NCI-H2196 treated with DMSO at 0.1 percent for 48 hours (cell line): ENCODE measurements at regions not wholly inside any gene's neighbourhood (a gene's known extent, or its start where the extent isn't known, plus 50 kb on each side); places are given as distances from the start of the nearest gene placed in this dataset.
"Not testable (repeated sequence)": the region's sequence is repeated elsewhere in the genome, so short reads cannot be mapped to it uniquely, and the experiment has no call there.

Experiments
- DNase-seq: peaks from one replicate; lab custom pipeline; 2025; ENCODE audit not compliant: unreplicated experiment; lab: John Stamatoyannopoulos, UW

- DNase-seq: no peak
Measured at GRCh38 chr20:4441871-4442270, 192.8 kb upstream of the ADRA1D start.

DNA sequence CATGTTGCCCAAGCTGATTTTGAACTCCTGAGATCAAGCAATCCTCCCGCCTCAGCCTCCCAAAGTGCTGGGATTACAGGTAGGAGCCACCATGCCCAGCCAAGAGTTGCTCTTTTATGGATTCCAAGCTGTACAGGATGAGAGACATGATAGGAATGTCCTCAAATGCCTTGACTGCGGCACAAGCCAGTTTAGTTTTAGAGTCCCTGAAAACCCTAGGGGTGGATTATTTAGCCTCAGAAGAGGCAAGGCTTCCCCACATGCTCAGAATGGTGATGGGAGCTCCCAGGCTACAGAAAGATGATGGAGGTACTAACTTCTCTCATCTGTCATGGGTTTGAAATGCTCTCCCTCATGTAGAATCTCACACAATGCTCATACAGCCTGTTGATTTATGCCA lies 192.1 kb upstream of the ADRA1D start:
- no peak for DNase-seq

DNA sequence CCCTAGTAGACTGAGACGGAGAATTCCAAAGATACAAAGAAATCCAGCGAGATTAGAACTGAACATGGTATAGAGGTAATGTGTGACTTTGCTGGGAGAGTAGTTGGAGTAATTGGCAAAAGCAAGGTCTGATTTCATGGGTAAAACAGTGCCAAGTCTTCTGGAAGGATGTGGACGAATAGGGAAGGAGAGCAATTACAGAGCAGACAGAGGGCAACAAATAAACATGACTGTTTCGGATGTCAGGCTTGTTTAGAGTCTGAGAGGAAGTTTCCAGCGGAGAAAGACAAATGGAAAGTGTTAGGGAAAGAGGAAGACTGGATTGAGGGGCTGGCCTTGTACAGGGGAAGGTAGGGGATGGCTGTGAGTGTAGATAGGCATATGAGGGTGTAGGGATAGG lies 190.4 kb upstream of the ADRA1D start:
- no peak for DNase-seq

GRCh38 chr20:4437131-4437530 lies 188.0 kb upstream of the ADRA1D start:
- DNase-seq: no peak

- DNase-seq: no peak
Measured at GRCh38 chr20:4435671-4436455, 186.8 kb upstream of the ADRA1D start.

DNA sequence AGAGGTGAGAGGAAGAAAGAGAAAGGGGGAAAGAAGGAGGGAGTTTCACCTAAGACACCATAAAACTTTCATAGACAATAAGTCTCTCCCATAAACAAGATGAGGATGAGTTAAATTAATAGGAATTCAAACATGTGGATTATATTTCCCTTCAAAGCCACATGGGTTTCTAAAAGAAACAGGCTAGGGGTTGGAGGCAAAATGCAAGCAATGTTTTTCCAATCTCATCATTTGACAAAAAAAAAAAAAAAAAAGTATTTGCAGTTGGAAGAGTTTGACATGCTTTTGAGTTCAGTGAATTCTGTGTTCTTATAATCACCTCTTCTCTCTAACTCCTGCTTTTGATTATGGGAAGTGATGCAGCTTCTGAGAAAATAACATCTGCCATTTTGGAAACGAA lies 186.1 kb upstream of the ADRA1D start:
- DNase-seq: no peak

DNA sequence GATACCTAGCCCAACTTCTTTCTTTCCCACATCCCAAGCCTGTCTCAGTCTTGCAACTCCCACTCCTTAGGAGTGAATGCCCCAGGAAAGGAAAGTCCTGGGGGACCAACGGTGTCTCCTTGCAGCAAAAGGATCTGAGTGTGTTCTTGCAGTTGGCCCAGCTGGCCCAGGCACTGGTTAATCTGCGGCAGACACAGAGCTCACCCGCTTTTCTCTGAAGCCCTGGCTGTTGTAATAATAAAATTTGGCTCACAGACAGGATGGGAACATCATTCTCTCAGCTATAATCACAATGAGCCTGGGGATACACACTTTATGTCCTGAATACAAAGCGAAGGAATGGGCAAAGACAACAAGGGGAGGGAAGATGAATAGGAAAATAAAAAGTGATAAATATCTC lies 185.6 kb upstream of the ADRA1D start:
- no peak for DNase-seq

DNA sequence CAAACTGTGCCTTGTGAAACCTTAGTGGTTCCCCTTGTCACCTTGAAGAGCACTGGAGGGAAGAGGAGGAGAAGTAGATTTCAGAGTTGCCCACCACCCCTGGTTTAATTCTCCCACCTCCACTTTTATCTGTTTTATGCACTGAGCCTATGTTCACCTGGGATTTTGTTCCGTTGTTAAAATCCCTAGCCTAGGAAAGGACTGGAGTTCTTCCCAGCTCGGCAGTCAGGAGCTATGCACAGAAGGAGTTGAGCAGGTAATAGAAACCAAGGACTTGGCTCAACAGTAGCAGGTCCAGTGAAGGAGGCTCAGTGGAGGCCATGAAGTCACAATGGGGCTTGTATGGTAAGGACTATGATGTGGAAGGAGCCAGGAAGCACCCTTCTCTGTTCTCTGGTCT lies 182.4 kb upstream of the ADRA1D start:
- DNase-seq: no peak

GRCh38 chr20:4430826-4431225 lies 181.7 kb upstream of the ADRA1D start:
- DNase-seq: not testable (repeated sequence)

GRCh38 chr20:4427940-4428586 lies 179.0 kb upstream of the ADRA1D start:
- no peak for DNase-seq

- no peak for DNase-seq
Measured at GRCh38 chr20:4418141-4418540, 169.1 kb upstream of the ADRA1D start.

GRCh38 chr20:4415281-4415680 lies 166.2 kb upstream of the ADRA1D start:
- no peak for DNase-seq

GRCh38 chr20:4413314-4414049 lies 164.4 kb upstream of the ADRA1D start:
- DNase-seq: no peak

DNA sequence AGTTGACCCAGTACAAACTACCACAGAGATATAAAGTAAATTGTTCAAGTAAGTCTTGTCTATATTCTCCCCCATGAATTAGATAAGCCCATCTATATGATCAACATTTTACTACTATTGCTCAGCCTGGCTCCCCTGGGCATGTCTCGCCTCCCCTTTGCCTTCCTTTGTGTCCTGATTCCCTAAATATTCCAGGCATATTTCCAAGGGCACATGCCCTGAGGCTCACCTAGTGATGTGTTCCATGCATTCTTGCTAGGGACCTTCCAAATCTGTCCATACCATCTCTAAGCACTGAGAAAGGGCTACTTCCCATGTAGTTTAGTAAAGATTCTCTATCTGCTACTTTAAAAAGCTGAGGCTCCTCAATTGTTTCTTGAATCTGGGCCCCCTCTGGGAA lies 163.1 kb upstream of the ADRA1D start:
- no peak for DNase-seq

- no peak for DNase-seq
Measured at GRCh38 chr20:4411744-4412143, 162.7 kb upstream of the ADRA1D start.

- DNase-seq: no peak
Measured at GRCh38 chr20:4406627-4407026, 157.5 kb upstream of the ADRA1D start.

- DNase-seq: no peak
Measured at GRCh38 chr20:4401601-4402000, 152.5 kb upstream of the ADRA1D start.

- no peak for DNase-seq
Measured at GRCh38 chr20:4384961-4385360, 135.9 kb upstream of the ADRA1D start.

DNA sequence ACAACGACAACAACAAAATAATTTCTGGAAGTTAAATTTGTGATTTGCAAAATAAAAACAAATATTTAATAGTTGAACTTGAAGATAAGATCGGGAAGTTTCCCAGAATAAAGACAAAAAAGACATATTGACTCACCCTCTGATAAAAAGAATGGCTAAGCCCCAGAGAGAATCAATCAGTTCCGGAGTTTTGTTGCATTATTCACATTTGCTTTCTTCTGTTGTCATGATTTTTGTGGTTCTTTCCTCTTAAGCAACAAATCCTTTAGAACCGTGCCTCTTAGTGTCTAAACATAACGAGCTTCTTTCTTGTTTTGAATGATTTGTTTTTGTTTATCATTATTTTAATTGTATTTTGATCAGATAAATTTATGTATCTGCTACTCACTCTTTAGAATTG lies 134.9 kb upstream of the ADRA1D start:
- no peak for DNase-seq

DNA sequence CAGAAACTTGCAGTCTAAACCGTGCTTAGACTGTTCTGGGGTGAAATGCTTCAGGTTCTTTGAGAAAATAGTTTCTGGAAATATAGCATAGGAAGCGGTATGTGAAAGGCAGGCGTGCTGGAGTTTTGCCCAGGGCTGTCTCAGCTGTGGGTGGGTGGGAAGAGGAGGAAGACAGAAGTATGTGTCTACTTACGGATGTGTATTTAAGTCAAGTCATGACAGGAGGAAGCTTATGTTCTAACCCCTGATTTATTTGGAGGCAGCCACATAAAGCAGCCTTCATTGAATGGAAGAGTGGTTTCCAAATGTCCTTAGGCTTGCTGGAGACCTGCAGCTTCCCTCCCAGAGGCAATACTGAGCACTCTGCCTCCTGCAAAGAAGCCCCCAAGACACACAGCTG lies 126.8 kb upstream of the ADRA1D start:
- DNase-seq: no peak

- no peak for DNase-seq
Measured at GRCh38 chr20:4373454-4373853, 124.4 kb upstream of the ADRA1D start.

- DNase-seq: no peak
Measured at GRCh38 chr20:4371623-4372251, 122.7 kb upstream of the ADRA1D start.
